HL-60 (cell line): ENCODE measurements at regions not wholly inside any gene's neighbourhood (a gene's known extent, or its start where the extent isn't known, plus 50 kb on each side); places are given as distances from the start of the nearest gene placed in this dataset.

Experiments used
- GABPA ChIP-seq: IDR thresholded peaks from 2 replicates; pipeline ENCODE4 v1.6.1; 2012; ENCODE audit warnings: low read depth
- POLR2AphosphoS5 ChIP-seq: IDR thresholded peaks from 2 replicates; pipeline ENCODE4 v1.6.1; 2012; ENCODE audit warnings: low read depth
- SPI1 ChIP-seq: IDR thresholded peaks from 2 replicates; pipeline ENCODE4 v1.6.1; 2012; ENCODE audit warnings: low read depth, mild to moderate bottlenecking, borderline replicate concordance
- TF ChIP-seq, protein P1 (sequence below): IDR thresholded peaks from one replicate; pipeline ENCODE4 v1.5.1; 2011; ENCODE audit warnings: low read length, control low read depth, inconsistent platforms; ENCODE audit not compliant: insufficient read depth
- TF ChIP-seq, protein P2 (sequence below): IDR thresholded peaks from 2 replicates; pipeline ENCODE4 v1.6.1; 2012; ENCODE audit warnings: low read depth; ENCODE audit not compliant: insufficient replicate concordance

DNA sequence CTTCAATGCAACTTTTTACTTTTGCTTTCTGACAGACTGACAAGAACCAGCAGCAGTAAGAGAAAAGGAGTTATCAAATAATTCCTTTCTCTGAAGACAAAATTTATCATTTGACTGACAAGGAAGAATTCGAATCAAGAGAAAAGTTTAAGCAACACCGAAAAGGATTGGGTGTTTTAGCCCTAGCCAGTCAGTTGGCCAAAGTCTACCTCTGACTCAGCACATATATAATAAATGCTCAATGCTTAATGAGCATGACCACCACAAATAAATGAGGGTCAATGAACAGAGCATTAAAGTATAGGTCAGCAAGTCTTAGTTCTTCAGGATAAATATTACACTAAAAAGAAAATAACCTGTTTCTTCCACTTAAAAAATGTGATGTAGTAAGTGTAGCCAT is 1603.5 kb upstream of the C9orf72 start:
- TF ChIP-seq, protein P1, sequence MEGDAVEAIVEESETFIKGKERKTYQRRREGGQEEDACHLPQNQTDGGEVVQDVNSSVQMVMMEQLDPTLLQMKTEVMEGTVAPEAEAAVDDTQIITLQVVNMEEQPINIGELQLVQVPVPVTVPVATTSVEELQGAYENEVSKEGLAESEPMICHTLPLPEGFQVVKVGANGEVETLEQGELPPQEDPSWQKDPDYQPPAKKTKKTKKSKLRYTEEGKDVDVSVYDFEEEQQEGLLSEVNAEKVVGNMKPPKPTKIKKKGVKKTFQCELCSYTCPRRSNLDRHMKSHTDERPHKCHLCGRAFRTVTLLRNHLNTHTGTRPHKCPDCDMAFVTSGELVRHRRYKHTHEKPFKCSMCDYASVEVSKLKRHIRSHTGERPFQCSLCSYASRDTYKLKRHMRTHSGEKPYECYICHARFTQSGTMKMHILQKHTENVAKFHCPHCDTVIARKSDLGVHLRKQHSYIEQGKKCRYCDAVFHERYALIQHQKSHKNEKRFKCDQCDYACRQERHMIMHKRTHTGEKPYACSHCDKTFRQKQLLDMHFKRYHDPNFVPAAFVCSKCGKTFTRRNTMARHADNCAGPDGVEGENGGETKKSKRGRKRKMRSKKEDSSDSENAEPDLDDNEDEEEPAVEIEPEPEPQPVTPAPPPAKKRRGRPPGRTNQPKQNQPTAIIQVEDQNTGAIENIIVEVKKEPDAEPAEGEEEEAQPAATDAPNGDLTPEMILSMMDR = no peak
- TF ChIP-seq POLR2AphosphoS5 = no peak
- TF ChIP-seq SPI1 = no peak
- TF ChIP-seq GABPA = no peak
- TF ChIP-seq, protein P2, sequence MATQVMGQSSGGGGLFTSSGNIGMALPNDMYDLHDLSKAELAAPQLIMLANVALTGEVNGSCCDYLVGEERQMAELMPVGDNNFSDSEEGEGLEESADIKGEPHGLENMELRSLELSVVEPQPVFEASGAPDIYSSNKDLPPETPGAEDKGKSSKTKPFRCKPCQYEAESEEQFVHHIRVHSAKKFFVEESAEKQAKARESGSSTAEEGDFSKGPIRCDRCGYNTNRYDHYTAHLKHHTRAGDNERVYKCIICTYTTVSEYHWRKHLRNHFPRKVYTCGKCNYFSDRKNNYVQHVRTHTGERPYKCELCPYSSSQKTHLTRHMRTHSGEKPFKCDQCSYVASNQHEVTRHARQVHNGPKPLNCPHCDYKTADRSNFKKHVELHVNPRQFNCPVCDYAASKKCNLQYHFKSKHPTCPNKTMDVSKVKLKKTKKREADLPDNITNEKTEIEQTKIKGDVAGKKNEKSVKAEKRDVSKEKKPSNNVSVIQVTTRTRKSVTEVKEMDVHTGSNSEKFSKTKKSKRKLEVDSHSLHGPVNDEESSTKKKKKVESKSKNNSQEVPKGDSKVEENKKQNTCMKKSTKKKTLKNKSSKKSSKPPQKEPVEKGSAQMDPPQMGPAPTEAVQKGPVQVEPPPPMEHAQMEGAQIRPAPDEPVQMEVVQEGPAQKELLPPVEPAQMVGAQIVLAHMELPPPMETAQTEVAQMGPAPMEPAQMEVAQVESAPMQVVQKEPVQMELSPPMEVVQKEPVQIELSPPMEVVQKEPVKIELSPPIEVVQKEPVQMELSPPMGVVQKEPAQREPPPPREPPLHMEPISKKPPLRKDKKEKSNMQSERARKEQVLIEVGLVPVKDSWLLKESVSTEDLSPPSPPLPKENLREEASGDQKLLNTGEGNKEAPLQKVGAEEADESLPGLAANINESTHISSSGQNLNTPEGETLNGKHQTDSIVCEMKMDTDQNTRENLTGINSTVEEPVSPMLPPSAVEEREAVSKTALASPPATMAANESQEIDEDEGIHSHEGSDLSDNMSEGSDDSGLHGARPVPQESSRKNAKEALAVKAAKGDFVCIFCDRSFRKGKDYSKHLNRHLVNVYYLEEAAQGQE = no peak
